ENCODE measurements at regions not wholly inside any gene's neighbourhood (a gene's known extent, or its start where the extent isn't known, plus 50 kb on each side); places are given as distances from the start of the nearest gene placed in this dataset.
"Not testable (repeated sequence)": the region's sequence is repeated elsewhere in the genome, so short reads cannot be mapped to it uniquely, and the experiment has no call there.

GRCh38 chr11:101216091-101216490, 86.5 kb upstream of the PGR start:
- not testable (repeated sequence) for H3F3A ChIP-seq (ENCODE audit: insufficient read depth, low read length); H3K9ac ChIP-seq (ENCODE audit: low read length); DNase-seq; H2AFZ ChIP-seq (ENCODE audit: low read length); H3K9me2 ChIP-seq (replicated peaks; ENCODE audit: insufficient read depth, low read length); H3K27me3 ChIP-seq (replicated peaks; ENCODE audit: insufficient read depth, low read length); H4K20me1 ChIP-seq (ENCODE audit: insufficient read depth, low read length); H3K79me2 ChIP-seq (ENCODE audit: low read length); H3K4me3 ChIP-seq (ENCODE audit: low read length); H3K36me3 ChIP-seq (replicated peaks; ENCODE audit: insufficient read depth, low read length); H3K4me1 ChIP-seq (ENCODE audit: low read length); H3K4me2 ChIP-seq (ENCODE audit: low read depth, low read length); H3K27ac ChIP-seq (ENCODE audit: low read length); H3K9me3 ChIP-seq (replicated peaks; ENCODE audit: insufficient read depth, low read length)

GRCh38 chr11:101215069-101215468, 85.5 kb upstream of the PGR start:
- H3K4me2 ChIP-seq (ENCODE audit: low read depth, low read length), result no peak overlapping the region
- no peak overlapping the region for H3K9ac ChIP-seq (ENCODE audit: low read length)
- no peaks in the 10 kb centered on the region for H3F3A ChIP-seq (ENCODE audit: insufficient read depth, low read length)
- no peak overlapping the region for H2AFZ ChIP-seq (ENCODE audit: low read length)
- H3K27me3 ChIP-seq (replicated peaks; ENCODE audit: insufficient read depth, low read length), result no peaks in the 10 kb centered on the region
- no peaks in the 10 kb centered on the region for H3K4me1 ChIP-seq (ENCODE audit: low read length)
- no peaks in the 10 kb centered on the region for H3K36me3 ChIP-seq (replicated peaks; ENCODE audit: insufficient read depth, low read length)
- no peak overlapping the region for H3K27ac ChIP-seq (ENCODE audit: low read length)
- TF ChIP-seq EZH2 (optimal IDR thresholded peaks at IDR 0.05; ENCODE audit: low read depth, low read length) (no peak), EZH2phosphoT487 (IDR thresholded peaks at IDR 0.05; ENCODE audit: low read length) (no peak), CTCF (IDR thresholded peaks at IDR 0.05; ENCODE audit: low read length) (no peak)
- DNase-seq, result no peak
- no peaks in the 10 kb centered on the region for H3K9me2 ChIP-seq (replicated peaks; ENCODE audit: insufficient read depth, low read length)
- H3K4me3 ChIP-seq (ENCODE audit: low read length), result no peak overlapping the region
- no peaks in the 10 kb centered on the region for H3K9me3 ChIP-seq (replicated peaks; ENCODE audit: insufficient read depth, low read length)
- H3K79me2 ChIP-seq (ENCODE audit: low read length), result no peaks in the 10 kb centered on the region
- H4K20me1 ChIP-seq (ENCODE audit: insufficient read depth, low read length), result no peaks in the 10 kb centered on the region

- no peak overlapping the region for H3K9ac ChIP-seq (ENCODE audit: low read length)
- no peaks in the 10 kb centered on the region for H3K36me3 ChIP-seq (replicated peaks; ENCODE audit: insufficient read depth, low read length)
- no peaks in the 10 kb centered on the region for H3K9me3 ChIP-seq (replicated peaks; ENCODE audit: insufficient read depth, low read length)
- H4K20me1 ChIP-seq (ENCODE audit: insufficient read depth, low read length), result no peaks in the 10 kb centered on the region
- no peak overlapping the region for H3K4me2 ChIP-seq (ENCODE audit: low read depth, low read length)
- H3F3A ChIP-seq (ENCODE audit: insufficient read depth, low read length), result no peaks in the 10 kb centered on the region
- H3K27ac ChIP-seq (ENCODE audit: low read length), result no peak overlapping the region
- H3K27me3 ChIP-seq (replicated peaks; ENCODE audit: insufficient read depth, low read length), result no peaks in the 10 kb centered on the region
- H3K4me3 ChIP-seq (ENCODE audit: low read length), result no peak overlapping the region
- TF ChIP-seq EZH2 (optimal IDR thresholded peaks at IDR 0.05; ENCODE audit: low read depth, low read length) (no peak), EZH2phosphoT487 (IDR thresholded peaks at IDR 0.05; ENCODE audit: low read length) (no peak), CTCF (IDR thresholded peaks at IDR 0.05; ENCODE audit: low read length) (no peak)
- no peaks in the 10 kb centered on the region for H3K4me1 ChIP-seq (ENCODE audit: low read length)
- no peaks in the 10 kb centered on the region for H3K9me2 ChIP-seq (replicated peaks; ENCODE audit: insufficient read depth, low read length)
- no peak overlapping the region for H2AFZ ChIP-seq (ENCODE audit: low read length)
- no peak for DNase-seq
- no peaks in the 10 kb centered on the region for H3K79me2 ChIP-seq (ENCODE audit: low read length)
These were observed 81.9 kb upstream of the PGR start for GRCh38 chr11:101211407-101211975.

GRCh38 chr11:101202614-101203013, 73.0 kb upstream of the PGR start:
- Histone ChIP-seq H3K27ac (ENCODE audit: low read length) (no peak overlapping the region), H3K9me2 (replicated peaks; ENCODE audit: insufficient read depth, low read length) (no peaks in the 10 kb centered on the region), H3K36me3 (replicated peaks; ENCODE audit: insufficient read depth, low read length) (no peaks in the 10 kb centered on the region), H3K4me2 (ENCODE audit: low read depth, low read length) (no peak overlapping the region), H2AFZ (ENCODE audit: low read length) (no peak overlapping the region), H3K9me3 (replicated peaks; ENCODE audit: insufficient read depth, low read length) (no peaks in the 10 kb centered on the region), H3K4me1 (ENCODE audit: low read length) (no peaks in the 10 kb centered on the region), H4K20me1 (ENCODE audit: insufficient read depth, low read length) (no peaks in the 10 kb centered on the region), H3K27me3 (replicated peaks; ENCODE audit: insufficient read depth, low read length) (no peaks in the 10 kb centered on the region), H3K79me2 (ENCODE audit: low read length) (no peaks in the 10 kb centered on the region), H3F3A (ENCODE audit: insufficient read depth, low read length) (no peaks in the 10 kb centered on the region), H3K4me3 (ENCODE audit: low read length) (no peak overlapping the region), H3K9ac (ENCODE audit: low read length) (no peak overlapping the region)
- TF ChIP-seq EZH2 (optimal IDR thresholded peaks at IDR 0.05; ENCODE audit: low read depth, low read length) (no peak), CTCF (IDR thresholded peaks at IDR 0.05; ENCODE audit: low read length) (no peak), EZH2phosphoT487 (IDR thresholded peaks at IDR 0.05; ENCODE audit: low read length) (no peak)
- no peak for DNase-seq

Measured in MM.1S (cell line).